A549 (cell line): ENCODE measurements at regions not wholly inside any gene's neighbourhood (a gene's known extent, or its start where the extent isn't known, plus 50 kb on each side); places are given as distances from the start of the nearest gene placed in this dataset.

ENCODE experiments used
- ATAC-seq, 2 experiments: fragments of 200-7000 bp in 1 of 2; fragments of >200 bp in 1 of 2; cut with Nextera tagmentation in 1 of 2; cut with Tn5 transposase in 1 of 2; 3 replicates each; pipeline versions ENCODE4 v1.8.0 to v1.9.1; 2018 to 2020; ENCODE audit warnings: mild to moderate bottlenecking in 1 of 2, moderate library complexity in 1 of 2
- CTCF ChIA-PET: fragments of 300-600 bp; sonication (Branson Sonifier 250); formaldehyde crosslinking; extraction: SDS; loops from one replicate; lab custom pipeline; 2021; ENCODE audit warnings: antibody characterized with exemption, inconsistent platforms; lab: Yijun Ruan, JAX
- POLR2A ChIA-PET: fragments of 350-600 bp; formaldehyde crosslinking; extraction: SDS; loops from one replicate; lab custom pipeline; 2021; ENCODE audit warnings: antibody characterized with exemption, inconsistent platforms; lab: Yijun Ruan, JAX
- DNase-seq, 2 experiments: peaks; one replicate each; pipeline versions ENCODE4 v3.0.0 to v3.0.0-alpha.2; 2011 to 2016; ENCODE audit warnings: low read depth in 1 of 2, low spot score in 1 of 2
- FAIRE-seq: peaks from 2 replicates; lab custom pipeline; 2011; peaks lifted over from hg19 to GRCh38; lab: Jason Lieb, UNC
- H3K27ac ChIP-seq, 2 experiments: fragments of >200 bp; sonication (Bioruptor Twin); formaldehyde crosslinking; 3 replicates each; pipeline ENCODE4 v1.5.1; 2016 to 2017
- H3K4me1 ChIP-seq: fragments of >200 bp; sonication (Bioruptor Twin); formaldehyde crosslinking; 3 replicates; pipeline ENCODE4 v1.6.1; 2016
- H3K4me2 ChIP-seq: fragments of >200 bp; sonication (Bioruptor Twin); formaldehyde crosslinking; 3 replicates; pipeline ENCODE4 v1.6.1; 2016
- H3K4me3 ChIP-seq: fragments of >200 bp; sonication (Bioruptor Twin); formaldehyde crosslinking; 3 replicates; pipeline ENCODE4 v1.5.1; 2016
- H3K9me3 ChIP-seq: fragments of >200 bp; sonication (Bioruptor Twin); formaldehyde crosslinking; 3 replicates; pipeline ENCODE4 v1.6.1; 2016
- ATOH8 ChIP-seq: fragments of 250-450 bp; sonication (Bioruptor Pico); IDR thresholded peaks from 2 replicates; pipeline ENCODE4 v1.5.0; 2020; ENCODE audit warnings: low read depth, mild to moderate bottlenecking, moderate library complexity
- BHLHE40 ChIP-seq: IDR thresholded peaks from 2 replicates; pipeline ENCODE4 v1.6.1; 2012; ENCODE audit warnings: low read depth, low read length, inconsistent platforms
- CHD4 ChIP-seq: fragments of 200-600 bp; sonication (generic); IDR thresholded peaks from 2 replicates; pipeline ENCODE4 v1.6.1; 2016; ENCODE audit warnings: antibody characterized with exemption, mild to moderate bottlenecking, borderline replicate concordance
- CTCF ChIP-seq: fragments of >200 bp; sonication (Bioruptor Twin); formaldehyde crosslinking; IDR thresholded peaks from 3 replicates; pipeline ENCODE4 v1.5.1; 2016
- E2F6 ChIP-seq: IDR thresholded peaks from 2 replicates; pipeline ENCODE4 v1.6.1; 2012; ENCODE audit warnings: low read depth, borderline replicate concordance
- EHMT2 ChIP-seq: fragments of 200-600 bp; sonication (generic); IDR thresholded peaks from 2 replicates; pipeline ENCODE4 v1.6.1; 2016; ENCODE audit warnings: antibody characterized with exemption, low read depth, mild to moderate bottlenecking, moderate library complexity
- ESRRA ChIP-seq: fragments of 150-350 bp; IDR thresholded peaks from 2 replicates; pipeline ENCODE4 v1.6.1; 2014; ENCODE audit warnings: mild to moderate bottlenecking, low read length, borderline replicate concordance
- HDAC2 ChIP-seq: fragments of 200-600 bp; sonication (generic); IDR thresholded peaks from 2 replicates; pipeline ENCODE4 v1.6.1; 2016
- HES2 ChIP-seq: fragments of >200 bp; sonication (Bioruptor Twin); formaldehyde crosslinking; IDR thresholded peaks from 2 replicates; pipeline ENCODE4 v1.6.1; 2016
- HMGXB4 ChIP-seq: fragments of 250-450 bp; sonication (Bioruptor Pico); IDR thresholded peaks from 2 replicates; pipeline ENCODE4 v1.5.0; 2021; ENCODE audit warnings: mild to moderate bottlenecking, moderate library complexity, borderline replicate concordance
- HOXB5 ChIP-seq: fragments of 250-450 bp; sonication (Bioruptor Pico); IDR thresholded peaks from 2 replicates; pipeline ENCODE4 v1.5.0; 2020; ENCODE audit warnings: mild to moderate bottlenecking, moderate library complexity
- JUN ChIP-seq, 2 experiments: fragments of >200 bp; sonication (Bioruptor Twin); formaldehyde crosslinking; IDR thresholded peaks; 2 replicates in 1 of 2; 3 replicates in 1 of 2; pipeline ENCODE4 v1.6.1; 2016 to 2017
- KDM5A ChIP-seq: fragments of 200-600 bp; sonication (generic); IDR thresholded peaks from 2 replicates; pipeline ENCODE4 v1.6.1; 2016; ENCODE audit warnings: antibody characterized with exemption, mild to moderate bottlenecking
- MAFK ChIP-seq: fragments of 450-650 bp; IDR thresholded peaks from 2 replicates; pipeline ENCODE4 v1.6.1; 2014; ENCODE audit not compliant: partially characterized antibody
- MAX ChIP-seq: IDR thresholded peaks from 2 replicates; pipeline ENCODE4 v1.6.1; 2012
- MYC ChIP-seq: IDR thresholded peaks from 2 replicates; pipeline ENCODE4 v1.6.1; 2012; ENCODE audit warnings: mild to moderate bottlenecking, inconsistent platforms, low read length, improper control_type of control experiment, borderline replicate concordance
- NFE2L2 ChIP-seq: fragments of 150-350 bp; conservative IDR thresholded peaks from 2 replicates; pipeline ENCODE4 v1.6.1; 2014; ENCODE audit warnings: low read length
- NPAS2 ChIP-seq: fragments of 250-450 bp; sonication (Bioruptor Pico); IDR thresholded peaks from 2 replicates; pipeline ENCODE4 v1.8.0; 2022; ENCODE audit warnings: mild to moderate bottlenecking, moderate library complexity, borderline replicate concordance
- PHF8 ChIP-seq: fragments of 200-600 bp; sonication (generic); IDR thresholded peaks from 2 replicates; pipeline ENCODE4 v1.6.1; 2016; ENCODE audit warnings: low read depth, mild to moderate bottlenecking, antibody characterized with exemption, moderate library complexity, borderline replicate concordance
- RCOR1 ChIP-seq: fragments of 150-350 bp; IDR thresholded peaks from 2 replicates; pipeline ENCODE4 v1.6.1; 2014; ENCODE audit warnings: antibody characterized with exemption, low read length, low read depth
- SMC3 ChIP-seq: fragments of >200 bp; sonication (Bioruptor Twin); formaldehyde crosslinking; IDR thresholded peaks from 3 replicates; pipeline ENCODE4 v1.6.1; 2018; ENCODE audit warnings: inconsistent platforms
- TFCP2L1 ChIP-seq: fragments of 250-450 bp; sonication (Bioruptor Pico); IDR thresholded peaks from 2 replicates; pipeline ENCODE4 v1.5.0; 2021; ENCODE audit warnings: mild to moderate bottlenecking
- TP53 ChIP-seq: fragments of 250-450 bp; sonication (Bioruptor Pico); IDR thresholded peaks from 2 replicates; pipeline ENCODE4 v1.5.0; 2021; ENCODE audit warnings: mild to moderate bottlenecking, moderate library complexity
- ZC3H11A ChIP-seq: fragments of 450-650 bp; IDR thresholded peaks from 2 replicates; pipeline ENCODE4 v1.6.1; 2014; ENCODE audit warnings: antibody characterized with exemption, mild to moderate bottlenecking
- ZSCAN20 ChIP-seq: fragments of 250-450 bp; sonication (Bioruptor Pico); IDR thresholded peaks from 2 replicates; pipeline ENCODE4 v1.8.0; 2022; ENCODE audit warnings: mild to moderate bottlenecking, moderate library complexity
- WGBS: methylation state at CpG from one replicate; pipeline ENCODE4 v1.1.6; 2017; ENCODE audit errors: missing lambda C conversion rate; 5-methylcytosine and 5-hydroxymethylcytosine counted together

GRCh38 chr9:7707934-7708333, 91.6 kb downstream of the DMAC1 start:
- no peak for FAIRE-seq
- no peak for DNase-seq
- 56% methylated on average over 4 of the region's 4 CpGs for WGBS

GRCh38 chr9:7704543-7704942, 95.0 kb downstream of the DMAC1 start:
- ATAC-seq (no peak), FAIRE-seq (no peak), DNase-seq (no peak)
- TF ChIP-seq MAX (no peak), ZC3H11A (no peak), BHLHE40 (no peak), HES2 (no peak), MAFK (no peak), CHD4 (no peak), MYC (no peak), CTCF (no peak)
- Histone ChIP-seq H3K4me2 (no peak overlapping the region), H3K27ac (no peak overlapping the region), H3K4me1 (no peaks in the 10 kb centered on the region), H3K9me3 (no peaks in the 10 kb centered on the region), H3K4me3 (no peak overlapping the region)
- POLR2A ChIA-PET: no interaction called here
- CTCF ChIA-PET: no interaction called here
- WGBS: 4% methylated on average over 1 of the region's 1 CpG

More at GRCh38 chr9:7707934-7708333, 91.6 kb downstream of the DMAC1 start:
- Histone ChIP-seq H3K4me3 (no peak overlapping the region), H3K4me1 (no peaks in the 10 kb centered on the region), H3K27ac (no peak overlapping the region), H3K4me2 (no peak overlapping the region), H3K9me3 (no peaks in the 10 kb centered on the region)
- no peak for TF ChIP-seq SMC3
- ATAC-seq: no peak
- ChIA-PET POLR2A (no interaction called here), CTCF (no interaction called here)

- Histone ChIP-seq H3K4me1 (no peaks in the 10 kb centered on the region), H3K4me3 (no peak overlapping the region), H3K4me2 (no peak overlapping the region), H3K9me3 (no peaks in the 10 kb centered on the region), H3K27ac (no peak overlapping the region)
- ChIA-PET POLR2A (no interaction called here), CTCF (interaction anchor here (1.1 kb wide), 1 partner anchor 11 kb away, joined by 3 read pairs; no protein-coding TSS in a partner anchor)
- WGBS: 3% methylated on average over 2 of the region's 2 CpGs
- FAIRE-seq (no peak), ATAC-seq (no peak), DNase-seq (no peak)
- TF ChIP-seq EHMT2: no peak
Observed at GRCh38 chr9:7691909-7692308, 107.7 kb downstream of the DMAC1 start.

GRCh38 chr9:7690014-7690413, 109.6 kb downstream of the DMAC1 start:
- no peak for FAIRE-seq
- POLR2A ChIA-PET: no interaction called here
- CTCF ChIA-PET: interaction anchor here (1.0 kb wide), 1 partner anchor 133 kb away, joined by 4 read pairs; no protein-coding TSS in a partner anchor
- TF ChIP-seq NPAS2 (CRISPR knock-in tag) (no peak), ZSCAN20 (CRISPR knock-in tag) (no peak), NFE2L2 (no peak), HOXB5 (CRISPR knock-in tag) (no peak), TP53 (CRISPR knock-in tag) (no peak), MYC (no peak), PHF8 (no peak), TFCP2L1 (CRISPR knock-in tag) (no peak), E2F6 (no peak), KDM5A (no peak), MAFK (no peak), JUN (IDR thresholded peaks at IDR 0.05) (no peak), HMGXB4 (CRISPR knock-in tag) (no peak), RCOR1 (no peak), HDAC2 (no peak), ESRRA (no peak), ZC3H11A (no peak), HES2 (no peak), ATOH8 (CRISPR knock-in tag) (no peak)

More at GRCh38 chr9:7690014-7690413, 109.6 kb downstream of the DMAC1 start:
- H3K27ac ChIP-seq: no peak overlapping the region
- no peak overlapping the region for H3K4me3 ChIP-seq
- no peak overlapping the region for H3K4me2 ChIP-seq
- no peaks in the 10 kb centered on the region for H3K4me1 ChIP-seq
- ATAC-seq (no peak), DNase-seq (no peak)
- no peaks in the 10 kb centered on the region for H3K9me3 ChIP-seq
